Caco-2 (cell line): ENCODE measurements at regions not wholly inside any gene's neighbourhood (a gene's known extent, or its start where the extent isn't known, plus 50 kb on each side); places are given as distances from the start of the nearest gene placed in this dataset.

Source experiments
- BruUV-seq: library from RNA; stranded (reverse); fragments of 400-500 nt; replicated peaks from 2 replicates; lab custom pipeline; 2021; lab: Mats Ljungman, UMichigan
- CTCF ChIA-PET: fragments of 300-600 bp; sonication (Branson Sonifier 250); formaldehyde crosslinking; loops from one replicate; lab custom pipeline; 2022; ENCODE audit warnings: antibody characterized with exemption; lab: Charles Lee
- POLR2A ChIA-PET: fragments of 300-600 bp; sonication (Branson Sonifier 250); formaldehyde crosslinking; loops from one replicate; lab custom pipeline; 2022; ENCODE audit warnings: antibody characterized with exemption; lab: Charles Lee
- DNase-seq, 2 experiments: peaks; one replicate each; pipeline versions ENCODE4 v3.0.0 to v3.0.0-alpha.2; 2020 to 2022
- H3K27me3 ChIP-seq: replicated peaks from 2 replicates; pipeline ENCODE4 v1.6.0; 2011; ENCODE audit warnings: low read length; ENCODE audit not compliant: control insufficient read depth, insufficient read depth
- H3K36me3 ChIP-seq: 2 replicates; pipeline ENCODE4 v1.5.1; 2011; ENCODE audit warnings: low read length; ENCODE audit not compliant: control insufficient read depth, insufficient read depth
- H3K4me1 ChIP-seq: fragments of 250-450 bp; sonication (Bioruptor Pico); 2 replicates; pipeline ENCODE4 v1.5.1; 2020; ENCODE audit warnings: mild to moderate bottlenecking
- H3K4me3 ChIP-seq: 2 replicates; pipeline ENCODE4 v1.5.1; 2011; ENCODE audit warnings: low read depth, mild to moderate bottlenecking, control low read depth, low read length
- H3K9me3 ChIP-seq: fragments of 250-450 bp; sonication (Bioruptor Pico); 2 replicates; pipeline ENCODE4 v1.5.1; 2020; ENCODE audit warnings: mild to moderate bottlenecking, moderate library complexity
- H3K27ac Mint-ChIP-seq: one replicate; pipeline ENCODE4 v1.8.0; 2022; ENCODE audit warnings: mixed read lengths; ENCODE audit not compliant: unreplicated experiment
- H3K27me3 Mint-ChIP-seq: one replicate; pipeline ENCODE4 v1.8.0; 2022; ENCODE audit warnings: mixed read lengths; ENCODE audit not compliant: insufficient read depth, unreplicated experiment
- H3K36me3 Mint-ChIP-seq: one replicate; pipeline ENCODE4 v1.8.0; 2022; ENCODE audit warnings: mild to moderate bottlenecking, mixed read lengths; ENCODE audit not compliant: insufficient read depth, unreplicated experiment
- H3K4me1 Mint-ChIP-seq: one replicate; pipeline ENCODE4 v1.8.0; 2022; ENCODE audit warnings: low read depth, mixed read lengths; ENCODE audit not compliant: unreplicated experiment
- H3K4me3 Mint-ChIP-seq: one replicate; pipeline ENCODE4 v1.8.0; 2022; ENCODE audit warnings: mild to moderate bottlenecking, moderate library complexity, mixed read lengths; ENCODE audit not compliant: unreplicated experiment
- H3K9me3 Mint-ChIP-seq: one replicate; pipeline ENCODE4 v1.8.0; 2022; ENCODE audit warnings: mixed read lengths; ENCODE audit not compliant: unreplicated experiment
- CTCF ChIP-seq, 2 experiments: fragments of 200-600 bp in 1 of 2; IDR thresholded peaks; 1 replicate in 1 of 2; 2 replicates in 1 of 2; pipeline versions ENCODE4 v1.5.1 to v1.8.0; 2011 to 2022; ENCODE audit warnings: antibody characterized with exemption in 1 of 2, control low read depth in 1 of 2, inconsistent platforms in 1 of 2, low read depth in 1 of 2, low read length in 1 of 2, mild to moderate bottlenecking in 1 of 2, moderate library complexity in 1 of 2; ENCODE audit not compliant: insufficient read depth in 1 of 2, severe bottlenecking in 1 of 2, unreplicated experiment in 1 of 2
- intact Hi-C: fragments of 100-400 bp; cut with micrococcal nuclease; formaldehyde crosslinking; loops from one replicate; pipeline ENCODE4 v1.10.0; 2022; ENCODE audit not compliant: unreplicated experiment

GRCh38 chr15:77867266-77868047 lies 210.1 kb downstream of the TBC1D2B start:
- H3K27me3 Mint-ChIP-seq: peaks cover 6% of the 10 kb centered on the region

DNA sequence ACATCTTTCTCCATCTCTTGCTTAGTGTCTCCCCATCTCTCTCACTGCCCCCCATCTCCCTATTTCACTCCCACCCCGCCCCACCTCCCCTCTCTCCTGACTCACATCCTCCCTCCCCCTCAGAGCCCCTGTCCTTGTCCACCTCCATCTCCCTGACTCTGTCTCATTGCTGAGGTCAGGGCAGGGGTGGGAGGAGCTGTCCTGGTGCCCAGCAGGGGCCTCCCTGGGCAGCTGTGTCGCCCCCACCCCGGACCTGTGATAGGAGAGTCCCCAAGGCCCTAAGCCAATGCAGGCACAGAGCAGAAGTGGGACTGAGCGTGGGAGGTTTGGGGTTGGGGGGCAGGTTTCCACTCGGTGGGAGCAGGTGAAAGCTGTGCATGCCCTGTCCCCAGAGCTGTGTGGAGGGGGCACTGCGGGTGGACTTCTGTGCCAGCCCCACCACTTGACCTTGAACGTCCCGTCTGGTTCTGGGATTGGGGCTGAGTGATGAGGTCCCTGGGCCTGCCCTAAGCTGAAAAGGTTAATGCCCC lies 210.8 kb downstream of the TBC1D2B start:
- intact Hi-C loops: no loop called here
- Histone ChIP-seq H3K4me1 (no peaks in the 10 kb centered on the region), H3K9me3 (no peaks in the 10 kb centered on the region), H3K36me3 (no peaks in the 10 kb centered on the region), H3K4me3 (no peak overlapping the region), H3K27me3 (no peaks in the 10 kb centered on the region)
- no TSS peak for BruUV-seq
- CTCF ChIA-PET: no interaction called here
- H3K27me3 Mint-ChIP-seq: peaks cover 6% of the 10 kb centered on the region
- H3K27ac Mint-ChIP-seq: no peak overlapping the region
- no peak for TF ChIP-seq CTCF (IDR thresholded peaks at IDR 0.05; ENCODE audit: insufficient read depth in 1 of 2, low read depth in 1 of 2, low read length in 1 of 2, severe bottlenecking in 1 of 2, unreplicated experiment in 1 of 2)
- POLR2A ChIA-PET: no interaction called here
- no peak overlapping the region for H3K4me3 Mint-ChIP-seq
- no peaks in the 10 kb centered on the region for H3K4me1 Mint-ChIP-seq
- H3K9me3 Mint-ChIP-seq: no peaks in the 10 kb centered on the region
- no peak for DNase-seq
- H3K36me3 Mint-ChIP-seq: no peaks in the 10 kb centered on the region

More at GRCh38 chr15:77867266-77868047, 210.1 kb downstream of the TBC1D2B start:
- intact Hi-C loops: no loop called here
- CTCF ChIA-PET: no interaction called here
- no peak for TF ChIP-seq CTCF (IDR thresholded peaks at IDR 0.05; ENCODE audit: insufficient read depth in 1 of 2, low read depth in 1 of 2, low read length in 1 of 2, severe bottlenecking in 1 of 2, unreplicated experiment in 1 of 2)
- no TSS peak for BruUV-seq
- no peaks in the 10 kb centered on the region for H3K36me3 Mint-ChIP-seq
- peak in 1 of 2 experiments; percentile 17 for DNase-seq
- no peaks in the 10 kb centered on the region for H3K4me1 Mint-ChIP-seq
- Histone ChIP-seq H3K9me3 (no peaks in the 10 kb centered on the region), H3K4me1 (no peaks in the 10 kb centered on the region), H3K4me3 (no peak overlapping the region), H3K36me3 (no peaks in the 10 kb centered on the region), H3K27me3 (no peaks in the 10 kb centered on the region)
- POLR2A ChIA-PET: no interaction called here
- no peak overlapping the region for H3K4me3 Mint-ChIP-seq
- no peak overlapping the region for H3K27ac Mint-ChIP-seq
- no peaks in the 10 kb centered on the region for H3K9me3 Mint-ChIP-seq

DNA sequence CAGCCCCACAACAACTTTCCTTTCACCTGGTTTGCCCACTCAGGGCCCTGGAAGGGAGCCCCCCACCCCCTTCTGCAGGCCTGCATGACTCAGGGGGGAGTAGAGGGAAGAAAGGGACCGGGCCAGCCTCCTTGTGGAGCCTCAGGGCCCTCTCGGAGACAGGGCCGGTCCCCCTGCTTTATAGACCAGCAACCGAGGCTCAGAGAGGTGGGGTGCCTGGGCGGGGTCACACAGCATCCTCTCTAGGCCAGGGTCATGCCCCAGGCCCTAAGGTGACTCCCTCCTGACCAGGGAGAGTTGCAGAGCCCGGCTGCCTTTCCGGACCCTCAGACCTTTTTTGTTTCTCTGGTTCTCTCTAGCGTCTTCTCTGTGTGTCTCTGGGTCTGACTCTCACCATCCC lies 211.3 kb downstream of the TBC1D2B start:
- Histone ChIP-seq H3K27me3 (no peaks in the 10 kb centered on the region), H3K9me3 (no peaks in the 10 kb centered on the region), H3K36me3 (no peaks in the 10 kb centered on the region), H3K4me3 (no peak overlapping the region), H3K4me1 (no peaks in the 10 kb centered on the region)
- ChIA-PET CTCF (no interaction called here), POLR2A (no interaction called here)
- DNase-seq: no peak
- Mint-ChIP-seq H3K27ac (no peak overlapping the region), H3K27me3 (peaks cover 3% of the 10 kb centered on the region), H3K4me3 (no peak overlapping the region), H3K36me3 (no peaks in the 10 kb centered on the region), H3K9me3 (no peaks in the 10 kb centered on the region), H3K4me1 (no peaks in the 10 kb centered on the region)
- intact Hi-C loops: no loop called here
- TF ChIP-seq CTCF (IDR thresholded peaks at IDR 0.05; ENCODE audit: insufficient read depth in 1 of 2, low read depth in 1 of 2, low read length in 1 of 2, severe bottlenecking in 1 of 2, unreplicated experiment in 1 of 2): no peak
- no TSS peak for BruUV-seq
